ENCODE measurements at regions not wholly inside any gene's neighbourhood (a gene's known extent, or its start where the extent isn't known, plus 50 kb on each side); places are given as distances from the start of the nearest gene placed in this dataset.

GRCh38 chr3:90011596-90011995, 904.2 kb downstream of the EPHA3 start:
- TF ChIP-seq, protein P1, sequence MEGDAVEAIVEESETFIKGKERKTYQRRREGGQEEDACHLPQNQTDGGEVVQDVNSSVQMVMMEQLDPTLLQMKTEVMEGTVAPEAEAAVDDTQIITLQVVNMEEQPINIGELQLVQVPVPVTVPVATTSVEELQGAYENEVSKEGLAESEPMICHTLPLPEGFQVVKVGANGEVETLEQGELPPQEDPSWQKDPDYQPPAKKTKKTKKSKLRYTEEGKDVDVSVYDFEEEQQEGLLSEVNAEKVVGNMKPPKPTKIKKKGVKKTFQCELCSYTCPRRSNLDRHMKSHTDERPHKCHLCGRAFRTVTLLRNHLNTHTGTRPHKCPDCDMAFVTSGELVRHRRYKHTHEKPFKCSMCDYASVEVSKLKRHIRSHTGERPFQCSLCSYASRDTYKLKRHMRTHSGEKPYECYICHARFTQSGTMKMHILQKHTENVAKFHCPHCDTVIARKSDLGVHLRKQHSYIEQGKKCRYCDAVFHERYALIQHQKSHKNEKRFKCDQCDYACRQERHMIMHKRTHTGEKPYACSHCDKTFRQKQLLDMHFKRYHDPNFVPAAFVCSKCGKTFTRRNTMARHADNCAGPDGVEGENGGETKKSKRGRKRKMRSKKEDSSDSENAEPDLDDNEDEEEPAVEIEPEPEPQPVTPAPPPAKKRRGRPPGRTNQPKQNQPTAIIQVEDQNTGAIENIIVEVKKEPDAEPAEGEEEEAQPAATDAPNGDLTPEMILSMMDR (IDR thresholded peaks at IDR 0.05) = no peak
- TF ChIP-seq EZH2 (IDR thresholded peaks at IDR 0.05) (no peak), EZH2phosphoT487 (IDR thresholded peaks at IDR 0.05) (no peak)

Data from neural progenitor cell (in vitro differentiated cells).